Activated CD8-positive, alpha-beta memory T cell treated with anti-CD3 and anti-CD28 coated beads, Interleukin-2, amount 50 U/mL, for 24 hours (primary cell): ENCODE measurements at regions not wholly inside any gene's neighbourhood (a gene's known extent, or its start where the extent isn't known, plus 50 kb on each side); places are given as distances from the start of the nearest gene placed in this dataset.
"Not testable (repeated sequence)": the region's sequence is repeated elsewhere in the genome, so short reads cannot be mapped to it uniquely, and the experiment has no call there.

Source experiments
- DNase-seq: peaks from one replicate; pipeline ENCODE4 v3.0.0-alpha.2; 2020; ENCODE audit errors: extremely low read depth

GRCh38 chr7:66537380-66537779, 91.3 kb upstream of the KCTD7 start:
- no peak for DNase-seq

- no peak for DNase-seq
These were observed 90.8 kb upstream of the KCTD7 start for GRCh38 chr7:66537876-66538275.

- DNase-seq, result no peak
These were observed 89.4 kb upstream of the KCTD7 start for GRCh38 chr7:66539264-66539623.

- no peak for DNase-seq
These were observed 88.7 kb upstream of the KCTD7 start for GRCh38 chr7:66539902-66540375.

- no peak for DNase-seq
These were observed 86.6 kb upstream of the KCTD7 start for GRCh38 chr7:66542049-66542448.

GRCh38 chr7:66542528-66543269, 86.0 kb upstream of the KCTD7 start:
- DNase-seq, result no peak

GRCh38 chr7:66549466-66549865, 79.2 kb upstream of the KCTD7 start:
- no peak for DNase-seq

- DNase-seq, result no peak
These were observed 75.7 kb upstream of the KCTD7 start for GRCh38 chr7:66553001-66553400.

GRCh38 chr7:66553675-66554074, 75.0 kb upstream of the KCTD7 start:
- not testable (repeated sequence) for DNase-seq

- DNase-seq, result not testable (repeated sequence)
These were observed 74.4 kb upstream of the KCTD7 start for GRCh38 chr7:66554291-66554690.

GRCh38 chr7:66554842-66555430, 73.7 kb upstream of the KCTD7 start:
- not testable (repeated sequence) for DNase-seq

- DNase-seq, result no peak
These were observed 72.5 kb upstream of the KCTD7 start for GRCh38 chr7:66556177-66556548.

- no peak for DNase-seq
These were observed 72.0 kb upstream of the KCTD7 start for GRCh38 chr7:66556549-66557213.

GRCh38 chr7:66557214-66558200, 71.2 kb upstream of the KCTD7 start:
- no peak for DNase-seq

- DNase-seq, result no peak
These were observed 70.5 kb upstream of the KCTD7 start for GRCh38 chr7:66558201-66558641.

- DNase-seq, result no peak
These were observed 69.8 kb upstream of the KCTD7 start for GRCh38 chr7:66558660-66559465.

GRCh38 chr7:66564045-66564444, 64.6 kb upstream of the KCTD7 start:
- DNase-seq, result no peak

- not testable (repeated sequence) for DNase-seq
These were observed 58.5 kb upstream of the KCTD7 start for GRCh38 chr7:66570179-66570578.

GRCh38 chr7:66571568-66571967, 57.1 kb upstream of the KCTD7 start:
- DNase-seq, result no peak

- DNase-seq, result not testable (repeated sequence)
These were observed 54.7 kb upstream of the KCTD7 start for GRCh38 chr7:66573782-66574495.
